Panc1 (cell line): ENCODE measurements at regions not wholly inside any gene's neighbourhood (a gene's known extent, or its start where the extent isn't known, plus 50 kb on each side); places are given as distances from the start of the nearest gene placed in this dataset.

Experiments
- ATAC-seq: fragments of 200-7000 bp; cut with Tn5 transposase; 2 replicates; pipeline ENCODE4 v1.9.1; 2020; ENCODE audit warnings: mild to moderate bottlenecking, moderate library complexity
- BruUV-seq: library from RNA; stranded (reverse); fragments of 400-500 nt; replicated peaks from 2 replicates; lab custom pipeline; 2021; lab: Mats Ljungman, UMichigan
- CTCF ChIA-PET: fragments of 300-600 bp; sonication (Branson Sonifier 250); formaldehyde crosslinking; loops from one replicate; lab custom pipeline; 2022; ENCODE audit warnings: antibody characterized with exemption; lab: Charles Lee
- POLR2A ChIA-PET: fragments of 300-600 bp; sonication (Branson Sonifier 250); formaldehyde crosslinking; loops from one replicate; lab custom pipeline; 2022; ENCODE audit warnings: antibody characterized with exemption; lab: Charles Lee
- DNase-seq: peaks from one replicate; pipeline ENCODE4 v3.0.0-alpha.2; 2010; ENCODE audit warnings: low read depth, low spot score
- H3K27ac ChIP-seq: 2 replicates; pipeline ENCODE4 v1.5.1; 2011; ENCODE audit warnings: mild to moderate bottlenecking, low read length, inconsistent platforms
- H3K27me3 ChIP-seq: fragments of 200-500 bp; sonication (Bioruptor generic); 2 replicates; pipeline ENCODE4 v1.6.0; 2014; ENCODE audit warnings: low read length, inconsistent platforms; ENCODE audit not compliant: control insufficient read depth, insufficient read depth
- H3K36me3 ChIP-seq: fragments of 200-500 bp; sonication (Bioruptor generic); 2 replicates; pipeline ENCODE4 v1.5.1; 2014; ENCODE audit warnings: inconsistent platforms, mild to moderate bottlenecking, low read length, moderate library complexity; ENCODE audit not compliant: control insufficient read depth, insufficient read depth
- H3K4me1 ChIP-seq: 2 replicates; pipeline ENCODE4 v1.5.1; 2011; ENCODE audit warnings: inconsistent platforms, mild to moderate bottlenecking, low read length, moderate library complexity; ENCODE audit not compliant: control insufficient read depth, insufficient read depth
- H3K4me3 ChIP-seq, 2 experiments: 2 replicates each; pipeline ENCODE4 v1.5.1; 2011 to 2012; ENCODE audit warnings: low read depth in 2 of 2, low read length in 2 of 2, mild to moderate bottlenecking in 2 of 2, inconsistent platforms in 1 of 2, moderate library complexity in 1 of 2
- H3K9me3 ChIP-seq: fragments of 200-500 bp; sonication (Bioruptor generic); 2 replicates; pipeline ENCODE4 v1.5.1; 2014; ENCODE audit warnings: low read depth, mild to moderate bottlenecking, inconsistent platforms, low read length, moderate library complexity; ENCODE audit not compliant: control insufficient read depth, insufficient read depth
- CTCF ChIP-seq: fragments of 450-650 bp; IDR thresholded peaks from 2 replicates; pipeline ENCODE4 v1.5.1; 2017; ENCODE audit warnings: mild to moderate bottlenecking
- POLR2AphosphoS5 ChIP-seq: IDR thresholded peaks from 2 replicates; pipeline ENCODE4 v1.6.1; 2012; ENCODE audit warnings: mild to moderate bottlenecking, low read depth, low read length, moderate library complexity
- SIN3A ChIP-seq: IDR thresholded peaks from 2 replicates; pipeline ENCODE4 v1.6.1; 2012; ENCODE audit warnings: low read depth, mild to moderate bottlenecking, low read length, moderate library complexity, borderline replicate concordance; ENCODE audit not compliant: insufficient read depth
- TCF7L2 ChIP-seq: IDR thresholded peaks from 2 replicates; pipeline ENCODE4 v1.6.1; 2011; ENCODE audit warnings: mild to moderate bottlenecking, low read depth, low read length, inconsistent platforms
- in situ Hi-C: cut with HindIII; loops from 2 replicates; pipeline ENCODE4 v1.10.0; 2016; ENCODE audit warnings: low sequenced_read_pairs, low pct_unique_long_range_greater_than_20kb
- intact Hi-C: fragments of 100-400 bp; cut with micrococcal nuclease; formaldehyde crosslinking; loops from one replicate; pipeline ENCODE4 v1.10.0; 2022; ENCODE audit not compliant: unreplicated experiment
- TF ChIP-seq, protein P1 (sequence below), 2 experiments: IDR thresholded peaks; 2 replicates each; pipeline ENCODE4 v1.6.1; 2011 to 2012; ENCODE audit warnings: low read depth in 2 of 2, control low read depth in 1 of 2, low read length in 1 of 2, mild to moderate bottlenecking in 1 of 2, moderate library complexity in 1 of 2; ENCODE audit not compliant: insufficient read depth in 1 of 2

- Histone ChIP-seq H3K4me1 (no peaks in the 10 kb centered on the region), H3K27me3 (no peaks in the 10 kb centered on the region), H3K4me3 (no peak overlapping the region), H3K9me3 (no peaks in the 10 kb centered on the region), H3K36me3 (no peaks in the 10 kb centered on the region), H3K27ac (no peak overlapping the region)
- in situ Hi-C loops (no loop called here), intact Hi-C loops (no loop called here)
- ATAC-seq (no peak), DNase-seq (no peak)
- POLR2A ChIA-PET, result no interaction called here
- BruUV-seq, result no TSS peak
- TF ChIP-seq TCF7L2, result no peak
- TF ChIP-seq, protein P1, sequence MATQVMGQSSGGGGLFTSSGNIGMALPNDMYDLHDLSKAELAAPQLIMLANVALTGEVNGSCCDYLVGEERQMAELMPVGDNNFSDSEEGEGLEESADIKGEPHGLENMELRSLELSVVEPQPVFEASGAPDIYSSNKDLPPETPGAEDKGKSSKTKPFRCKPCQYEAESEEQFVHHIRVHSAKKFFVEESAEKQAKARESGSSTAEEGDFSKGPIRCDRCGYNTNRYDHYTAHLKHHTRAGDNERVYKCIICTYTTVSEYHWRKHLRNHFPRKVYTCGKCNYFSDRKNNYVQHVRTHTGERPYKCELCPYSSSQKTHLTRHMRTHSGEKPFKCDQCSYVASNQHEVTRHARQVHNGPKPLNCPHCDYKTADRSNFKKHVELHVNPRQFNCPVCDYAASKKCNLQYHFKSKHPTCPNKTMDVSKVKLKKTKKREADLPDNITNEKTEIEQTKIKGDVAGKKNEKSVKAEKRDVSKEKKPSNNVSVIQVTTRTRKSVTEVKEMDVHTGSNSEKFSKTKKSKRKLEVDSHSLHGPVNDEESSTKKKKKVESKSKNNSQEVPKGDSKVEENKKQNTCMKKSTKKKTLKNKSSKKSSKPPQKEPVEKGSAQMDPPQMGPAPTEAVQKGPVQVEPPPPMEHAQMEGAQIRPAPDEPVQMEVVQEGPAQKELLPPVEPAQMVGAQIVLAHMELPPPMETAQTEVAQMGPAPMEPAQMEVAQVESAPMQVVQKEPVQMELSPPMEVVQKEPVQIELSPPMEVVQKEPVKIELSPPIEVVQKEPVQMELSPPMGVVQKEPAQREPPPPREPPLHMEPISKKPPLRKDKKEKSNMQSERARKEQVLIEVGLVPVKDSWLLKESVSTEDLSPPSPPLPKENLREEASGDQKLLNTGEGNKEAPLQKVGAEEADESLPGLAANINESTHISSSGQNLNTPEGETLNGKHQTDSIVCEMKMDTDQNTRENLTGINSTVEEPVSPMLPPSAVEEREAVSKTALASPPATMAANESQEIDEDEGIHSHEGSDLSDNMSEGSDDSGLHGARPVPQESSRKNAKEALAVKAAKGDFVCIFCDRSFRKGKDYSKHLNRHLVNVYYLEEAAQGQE (IDR thresholded peaks at IDR 0.05; ENCODE audit: insufficient read depth in 1 of 2, low read depth in 2 of 2, low read length in 1 of 2), result no peak
- TF ChIP-seq SIN3A, result no peak
- no peak for TF ChIP-seq CTCF
- no peak for TF ChIP-seq POLR2AphosphoS5
- CTCF ChIA-PET, result no interaction called here
These were observed 470.8 kb upstream of the MAP3K7 start for GRCh38 chr6:91057689-91058088.

DNA sequence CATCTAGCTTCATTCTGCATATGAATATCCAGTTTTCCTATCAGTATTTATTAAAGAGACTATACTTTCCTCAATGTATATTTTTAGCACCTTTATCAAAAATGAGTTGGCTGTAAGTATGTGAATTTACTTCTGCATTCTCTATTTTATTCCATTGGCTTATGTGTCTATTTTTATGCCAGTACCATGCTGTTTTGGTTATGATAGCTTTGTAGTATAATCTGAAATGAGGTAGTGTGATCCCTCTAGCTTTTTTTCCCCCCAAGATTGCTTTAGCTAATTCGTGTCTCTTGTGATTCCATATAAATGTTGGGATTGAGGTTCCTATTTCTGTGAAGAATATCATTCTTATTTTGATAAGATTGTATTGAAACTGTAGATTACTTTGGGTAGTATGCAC, 469.1 kb upstream of the MAP3K7 start:
- in situ Hi-C loops, result no loop called here

More for the DNA sequence above, 469.1 kb upstream of the MAP3K7 start:
- H3K9me3 ChIP-seq, result no peaks in the 10 kb centered on the region
- TF ChIP-seq POLR2AphosphoS5, result no peak
- no peak for TF ChIP-seq SIN3A
- no peak for TF ChIP-seq TCF7L2
- TF ChIP-seq CTCF, result no peak
- TF ChIP-seq, protein P1 (IDR thresholded peaks at IDR 0.05; ENCODE audit: insufficient read depth in 1 of 2, low read depth in 2 of 2, low read length in 1 of 2), result no peak
- no TSS peak for BruUV-seq
- ChIA-PET POLR2A (no interaction called here), CTCF (no interaction called here)
- ATAC-seq (no peak), DNase-seq (no peak)
- no peaks in the 10 kb centered on the region for H3K36me3 ChIP-seq
- H3K4me1 ChIP-seq, result no peaks in the 10 kb centered on the region
- H3K27ac ChIP-seq, result no peak overlapping the region
- H3K4me3 ChIP-seq, result no peak overlapping the region
- no peaks in the 10 kb centered on the region for H3K27me3 ChIP-seq
- intact Hi-C loops, result no loop called here
